IMR-90 (cell line): ENCODE measurements at regions not wholly inside any gene's neighbourhood (a gene's known extent, or its start where the extent isn't known, plus 50 kb on each side); places are given as distances from the start of the nearest gene placed in this dataset.
A peak's percentile ranks its signal among the peaks of the same experiment; 100 is the strongest.

Experiments
- ATAC-seq: fragments of 200-7000 bp; cut with Tn5 transposase; 2 replicates; pipeline ENCODE4 v1.9.1; 2020; ENCODE audit warnings: low read depth, mild to moderate bottlenecking, moderate library complexity
- BruUV-seq: library from RNA; stranded (reverse); fragments of 400-500 nt; replicated peaks from 2 replicates; lab custom pipeline; 2021; lab: Mats Ljungman, UMichigan
- CTCF ChIA-PET: fragments of 300-600 bp; formaldehyde crosslinking; extraction: SDS; loops from one replicate; lab custom pipeline; 2021; ENCODE audit warnings: antibody characterized with exemption; lab: Yijun Ruan, JAX
- POLR2A ChIA-PET: fragments of 300-600 bp; sonication (Branson Sonifier 250); formaldehyde crosslinking; loops from one replicate; lab custom pipeline; 2022; ENCODE audit warnings: antibody characterized with exemption; ENCODE audit not compliant: unreplicated experiment; lab: Charles Lee
- DNase-seq: peaks from one replicate; pipeline ENCODE4 v3.0.0; 2013
- H2AFZ ChIP-seq: replicated peaks from 2 replicates; pipeline ENCODE3; 2013; ENCODE audit warnings: low read length, mild to moderate bottlenecking; ENCODE audit not compliant: poor library complexity
- H2AK5ac ChIP-seq: 2 replicates; pipeline ENCODE4 v1.6.1; 2013; ENCODE audit warnings: low read depth, low read length, inconsistent platforms
- H2AK9ac ChIP-seq: replicated peaks from 2 replicates; pipeline ENCODE3; 2013; ENCODE audit warnings: mild to moderate bottlenecking, low read depth, low read length, moderate library complexity; ENCODE audit not compliant: poor library complexity
- H2BK120ac ChIP-seq: 2 replicates; pipeline ENCODE4 v1.6.1; 2013; ENCODE audit warnings: low read depth, low read length, inconsistent platforms
- H2BK15ac ChIP-seq: 3 replicates; pipeline ENCODE4 v1.6.1; 2013; ENCODE audit warnings: low read depth, low read length, inconsistent platforms
- H2BK20ac ChIP-seq: 2 replicates; pipeline ENCODE4 v1.6.1; 2013; ENCODE audit warnings: low read depth, mild to moderate bottlenecking, inconsistent platforms, low read length, moderate library complexity
- H2BK5ac ChIP-seq: 2 replicates; pipeline ENCODE4 v1.6.1; 2013; ENCODE audit warnings: mild to moderate bottlenecking, low read depth, low read length, inconsistent platforms; ENCODE audit not compliant: poor library complexity, severe bottlenecking
- H3K14ac ChIP-seq: replicated peaks from 2 replicates; pipeline ENCODE4 v1.6.1; 2013; ENCODE audit warnings: low read depth, low read length, inconsistent platforms
- H3K18ac ChIP-seq: 2 replicates; pipeline ENCODE4 v1.6.1; 2013; ENCODE audit warnings: low read depth, low read length, control low read depth
- H3K23ac ChIP-seq: 2 replicates; pipeline ENCODE4 v1.6.1; 2013; ENCODE audit warnings: low read depth, low read length, inconsistent platforms
- H3K27ac ChIP-seq: 2 replicates; pipeline ENCODE4 v1.5.1; 2013; ENCODE audit warnings: mild to moderate bottlenecking, control low read depth, low read length; ENCODE audit not compliant: insufficient read depth
- H3K27me3 ChIP-seq: 2 replicates; pipeline ENCODE4 v1.6.1; 2013; ENCODE audit warnings: low read length; ENCODE audit not compliant: control insufficient read depth, insufficient read depth
- H3K36me3 ChIP-seq: 2 replicates; pipeline ENCODE4 v1.6.1; 2013; ENCODE audit warnings: low read length, mixed read lengths; ENCODE audit not compliant: control insufficient read depth, insufficient read depth
- H3K4ac ChIP-seq: 2 replicates; pipeline ENCODE4 v1.6.1; 2013; ENCODE audit warnings: low read depth, low read length, inconsistent platforms
- H3K4me1 ChIP-seq: 2 replicates; pipeline ENCODE4 v1.6.1; 2013; ENCODE audit warnings: low read length, mixed read lengths; ENCODE audit not compliant: control insufficient read depth, insufficient read depth
- H3K4me2 ChIP-seq: 2 replicates; pipeline ENCODE4 v1.6.1; 2013; ENCODE audit warnings: low read depth, mild to moderate bottlenecking, control low read depth, low read length, moderate library complexity
- H3K4me3 ChIP-seq: 2 replicates; pipeline ENCODE4 v1.5.1; 2013; ENCODE audit warnings: low read depth, mild to moderate bottlenecking, control low read depth, low read length, moderate library complexity; ENCODE audit not compliant: insufficient read depth
- H3K56ac ChIP-seq: 2 replicates; pipeline ENCODE4 v1.6.1; 2013; ENCODE audit warnings: low read length, inconsistent platforms; ENCODE audit not compliant: insufficient read depth; ENCODE audit errors: extremely low read depth
- H3K79me1 ChIP-seq, 2 experiments: 2 replicates each; pipeline ENCODE4 v1.6.1; 2013; ENCODE audit warnings: low read length in 2 of 2, inconsistent platforms in 1 of 2, low read depth in 1 of 2
- H3K9ac ChIP-seq: 2 replicates; pipeline ENCODE4 v1.6.1; 2013; ENCODE audit warnings: low read depth, low read length, control low read depth
- H3K9me1 ChIP-seq: 2 replicates; pipeline ENCODE4 v1.6.1; 2013; ENCODE audit warnings: low read length, inconsistent platforms; ENCODE audit not compliant: insufficient read depth
- H3K9me3 ChIP-seq: 2 replicates; pipeline ENCODE4 v1.6.1; 2013; ENCODE audit warnings: low read length; ENCODE audit not compliant: control insufficient read depth, insufficient read depth
- H4K20me1 ChIP-seq: 2 replicates; pipeline ENCODE4 v1.6.1; 2013; ENCODE audit warnings: low read length, inconsistent platforms; ENCODE audit not compliant: insufficient read depth
- H4K5ac ChIP-seq: 2 replicates; pipeline ENCODE4 v1.6.1; 2013; ENCODE audit warnings: mild to moderate bottlenecking, low read depth, low read length, control low read depth
- H4K8ac ChIP-seq, 2 experiments: 2 replicates each; pipeline ENCODE4 v1.6.1; 2013; ENCODE audit warnings: low read depth in 2 of 2, low read length in 2 of 2, control low read depth in 1 of 2, inconsistent platforms in 1 of 2
- H4K91ac ChIP-seq: 2 replicates; pipeline ENCODE4 v1.6.1; 2013; ENCODE audit warnings: low read depth, low read length, inconsistent platforms; ENCODE audit not compliant: insufficient read depth
- CHD1 ChIP-seq: IDR thresholded peaks from 2 replicates; pipeline ENCODE4 v1.6.1; 2012; ENCODE audit warnings: low read depth, low read length, improper control_type of control experiment
- POLR2A ChIP-seq: IDR thresholded peaks from 2 replicates; pipeline ENCODE4 v1.6.1; 2012; ENCODE audit warnings: mild to moderate bottlenecking, low read depth, low read length
- WGBS, 2 experiments: methylation state at CpG; one replicate each; pipeline versions ENCODE4 v1.1.5 to v1.1.7; 2013; ENCODE audit warnings: missing lambda C conversion rate in 2 of 2; ENCODE audit not compliant: insufficient read length in 1 of 2; ENCODE audit errors: extremely low coverage in 2 of 2; 5-methylcytosine and 5-hydroxymethylcytosine counted together
- dilution Hi-C: fragments of 300-500 bp; cut with HindIII; formaldehyde crosslinking; loops from one replicate; pipeline ENCODE4 v1.14.3; 2018; ENCODE audit warnings: low sequenced_read_pairs; ENCODE audit not compliant: unreplicated experiment
- in situ Hi-C: fragments of 300-500 bp; cut with MboI; formaldehyde crosslinking; loops from 3 replicates; pipeline ENCODE4 v1.14.3; 2019; ENCODE audit warnings: low sequenced_read_pairs, inconsistent platforms, mixed read lengths
- intact Hi-C: fragments of 100-400 bp; cut with micrococcal nuclease; formaldehyde crosslinking; loops from 2 replicates; pipeline ENCODE4 v1.10.0; 2022

- Histone ChIP-seq H4K20me1 (no peaks in the 10 kb centered on the region), H3K56ac (no peak overlapping the region), H3K9me3 (0 out of 2 replicates have a peak, but pooled peaks cover 2% of the 10 kb centered on the region), H2AFZ (no peak overlapping the region), H3K36me3 (no peaks in the 10 kb centered on the region), H4K8ac (no peak overlapping the region), H3K4ac (no peak overlapping the region), H3K9me1 (no peaks in the 10 kb centered on the region), H2BK120ac (no peak overlapping the region), H3K4me2 (no peak overlapping the region), H2BK5ac (no peak overlapping the region), H3K27ac (no peak overlapping the region), H2BK20ac (no peak overlapping the region), H2AK5ac (no peak overlapping the region), H4K5ac (no peak overlapping the region; the same call in 1 of the 2 replicates), H3K4me3 (no peak overlapping the region), H3K79me1 (no peaks in the 10 kb centered on the region), H3K4me1 (peaks cover 2% of the 10 kb centered on the region; the same call in 1 of the 2 replicates), H3K18ac (no peak overlapping the region; the same call in 1 of the 2 replicates), H2BK15ac (no peak overlapping the region), H3K14ac (no peak overlapping the region), H3K23ac (no peak overlapping the region), H3K27me3 (peaks cover 5% of the 10 kb centered on the region; the same call in 1 of the 2 replicates), H3K9ac (no peak overlapping the region), H2AK9ac (no peak overlapping the region), H4K91ac (no peak overlapping the region)
- DNase-seq: no peak
- BruUV-seq: no TSS peak
- dilution Hi-C loops: no loop called here
- no CpG with 5 or more reads among the region's 4 CpGs for WGBS, 2 experiments
- no peak for TF ChIP-seq CHD1
- no peak for TF ChIP-seq POLR2A
- intact Hi-C loops: no loop called here
- ChIA-PET CTCF (interaction anchor here (0.5 kb wide), 1 partner anchor 169 kb away, joined by 3 read pairs; no protein-coding TSS in a partner anchor), POLR2A (no interaction called here)
- in situ Hi-C loops: no loop called here
- ATAC-seq: peak; percentile 21; the same call in 1 of the 2 replicates
These were observed 105.8 kb upstream of the MSX2 start for GRCh38 chr5:174618589-174618988.
